ENCODE measurements at regions not wholly inside any gene's neighbourhood (a gene's known extent, or its start where the extent isn't known, plus 50 kb on each side); places are given as distances from the start of the nearest gene placed in this dataset.

DNA sequence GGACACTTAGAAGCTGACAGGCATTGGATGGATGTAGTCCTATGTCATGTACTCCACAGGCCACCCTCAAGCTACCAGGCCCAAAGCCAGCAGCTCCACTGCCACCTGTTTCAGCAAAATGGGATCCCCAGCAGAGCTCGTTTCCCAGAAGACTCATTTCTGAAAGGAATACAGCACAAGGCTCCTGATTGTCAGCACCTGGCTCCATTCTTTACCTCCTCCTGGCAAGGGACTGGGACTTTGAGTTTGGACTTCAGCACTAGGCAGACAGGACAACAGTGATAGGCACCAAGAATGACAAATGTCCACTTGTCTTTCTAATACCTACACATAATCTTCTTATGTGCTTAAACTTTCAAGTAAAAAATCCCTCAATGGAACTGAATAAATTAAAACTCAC, 150.4 kb upstream of the RXFP2 start:
- H3K9me3 ChIP-seq (ENCODE audit: insufficient read depth in 2 of 2, low read depth in 1 of 2, low read length in 1 of 2): peaks cover 5 to 16% of the 10 kb centered on the region in 2 experiments
- no peak overlapping the region for H3K23ac ChIP-seq (ENCODE audit: insufficient read length)
- no peak overlapping the region for H3K14ac ChIP-seq (ENCODE audit: insufficient read length)
- H4K8ac ChIP-seq (ENCODE audit: extremely low read depth, insufficient read depth, low read length): no peak overlapping the region
- FAIRE-seq: no peak
- ChIA-PET CTCF (ENCODE audit: partially characterized antibody) (no interaction called here), POLR2A (ENCODE audit: partially characterized antibody) (no interaction called here)
- no peak overlapping the region for H2BK15ac ChIP-seq (ENCODE audit: low read length)
- H3K9ac ChIP-seq (replicated peaks in 1 of 4; ENCODE audit: extremely low read depth in 1 of 4, low read depth in 3 of 4, low read length in 3 of 4): no peak overlapping the region
- H3K27ac ChIP-seq (ENCODE audit: low read depth, low read length): no peak overlapping the region
- 80% methylated on average over 1 of the region's 1 CpG; no CpG with 5 or more reads in 1 of the 2 experiments for WGBS, 2 experiments (ENCODE audit: extremely low coverage in 1 of 2, insufficient coverage in 1 of 2, insufficient read length in 1 of 2, insufficient replicate concordance in 2 of 2, low coverage in 1 of 2, low lambda C conversion rate in 2 of 2, missing lambda C conversion rate in 1 of 2)
- H3K4me3 ChIP-seq (ENCODE audit: extremely low read depth in 1 of 4, insufficient read depth in 2 of 4, low read depth in 3 of 4, low read length in 4 of 4): no peak overlapping the region
- no peak overlapping the region for H4K91ac ChIP-seq (replicated peaks; ENCODE audit: insufficient read length, low read length)
- no peak overlapping the region for H4K5ac ChIP-seq (ENCODE audit: insufficient read length, low read depth, low read length)
- H2AK5ac ChIP-seq (ENCODE audit: low read depth, low read length): no peak overlapping the region
- H3K27me3 ChIP-seq (replicated peaks in 1 of 4; ENCODE audit: control insufficient read depth in 3 of 4, extremely low read depth in 1 of 4, insufficient read depth in 3 of 4, low read length in 3 of 4): no peaks in the 10 kb centered on the region
- H2BK5ac ChIP-seq (ENCODE audit: low read depth, low read length): no peak overlapping the region
- H3K18ac ChIP-seq (ENCODE audit: extremely low read depth, low read length): no peak overlapping the region
- H3K4me1 ChIP-seq (replicated peaks in 1 of 4; ENCODE audit: control insufficient read depth in 3 of 4, insufficient read depth in 4 of 4, low read length in 3 of 4): no peaks in the 10 kb centered on the region; a peak in 1 of 7 replicates
- no peak overlapping the region for H2BK20ac ChIP-seq (ENCODE audit: low read length)
- H3K79me1 ChIP-seq (ENCODE audit: low read depth, low read length): no peaks in the 10 kb centered on the region
- no peaks in the 10 kb centered on the region for H4K20me1 ChIP-seq (replicated peaks in 1 of 2; ENCODE audit: control insufficient read depth in 1 of 2, insufficient read depth in 2 of 2, low read length in 2 of 2)
- H2AFZ ChIP-seq (ENCODE audit: low read length): no peak overlapping the region
- 0 out of 8 replicates have a peak, but pooled peaks cover 0 to 2% (median 0%) of the 10 kb centered on the region in 4 experiments for H3K36me3 ChIP-seq (ENCODE audit: control insufficient read depth in 2 of 4, insufficient read depth in 4 of 4, low read length in 3 of 4)
- H3K4me2 ChIP-seq (ENCODE audit: insufficient read depth in 1 of 2, low read depth in 2 of 2, low read length in 2 of 2): no peak overlapping the region
- no peak for DNase-seq (ENCODE audit: low read depth in 1 of 2, low spot score in 2 of 2)
- H3K56ac ChIP-seq (replicated peaks; ENCODE audit: insufficient read length, low read depth, low read length): no peak overlapping the region
- H2BK120ac ChIP-seq (replicated peaks; ENCODE audit: low read depth, low read length): no peak overlapping the region
- no peak overlapping the region for H2BK12ac ChIP-seq (ENCODE audit: low read depth, low read length)
- H3K4ac ChIP-seq (replicated peaks; ENCODE audit: insufficient read length, low read depth, low read length): no peak overlapping the region
- no peaks in the 10 kb centered on the region for H3K79me2 ChIP-seq (ENCODE audit: control insufficient read depth in 1 of 2, insufficient read depth in 2 of 2, low read length in 2 of 2)
- H3K23me2 ChIP-seq (ENCODE audit: low read depth, low read length): no peaks in the 10 kb centered on the region
- no peak for TF ChIP-seq HDAC2 (IDR thresholded peaks at IDR 0.05; ENCODE audit: borderline replicate concordance in 1 of 2, low read depth in 2 of 2, low read length in 2 of 2)
- no peak for TF ChIP-seq KDM1A (IDR thresholded peaks at IDR 0.05; ENCODE audit: borderline replicate concordance, low read length)
- TF ChIP-seq GTF2F1 (IDR thresholded peaks at IDR 0.05; ENCODE audit: borderline replicate concordance, low read depth, low read length): no peak
- TF ChIP-seq CTCF (IDR thresholded peaks at IDR 0.05; ENCODE audit: control extremely low read depth in 1 of 3, insufficient read depth in 1 of 3, low read depth in 1 of 3, low read length in 3 of 3): no peak
- no peak for TF ChIP-seq JUN (IDR thresholded peaks at IDR 0.05; ENCODE audit: low read depth, low read length)
- TF ChIP-seq POLR2AphosphoS5 (IDR thresholded peaks at IDR 0.05; ENCODE audit: low read depth, low read length): no peak
- no peak for TF ChIP-seq SIRT6 (IDR thresholded peaks at IDR 0.05; ENCODE audit: low read length)
- TF ChIP-seq CREB1 (IDR thresholded peaks at IDR 0.05): no peak
- TF ChIP-seq BCL11A (IDR thresholded peaks at IDR 0.05; ENCODE audit: low read depth in 2 of 2, low read length in 2 of 2): no peak
- no peak for TF ChIP-seq TCF12 (IDR thresholded peaks at IDR 0.05; ENCODE audit: low read depth, low read length)
- TF ChIP-seq TAF7 (optimal IDR thresholded peaks at IDR 0.05; ENCODE audit: borderline replicate concordance, low read depth, low read length): no peak
- TF ChIP-seq, protein P1, sequence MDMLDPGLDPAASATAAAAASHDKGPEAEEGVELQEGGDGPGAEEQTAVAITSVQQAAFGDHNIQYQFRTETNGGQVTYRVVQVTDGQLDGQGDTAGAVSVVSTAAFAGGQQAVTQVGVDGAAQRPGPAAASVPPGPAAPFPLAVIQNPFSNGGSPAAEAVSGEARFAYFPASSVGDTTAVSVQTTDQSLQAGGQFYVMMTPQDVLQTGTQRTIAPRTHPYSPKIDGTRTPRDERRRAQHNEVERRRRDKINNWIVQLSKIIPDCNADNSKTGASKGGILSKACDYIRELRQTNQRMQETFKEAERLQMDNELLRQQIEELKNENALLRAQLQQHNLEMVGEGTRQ (IDR thresholded peaks at IDR 0.05; ENCODE audit: low read length): no peak
